Activated CD4-positive, alpha-beta T cell treated with anti-CD3 and anti-CD28 coated beads for 4 hours (primary cell): ENCODE measurements at regions not wholly inside any gene's neighbourhood (a gene's known extent, or its start where the extent isn't known, plus 50 kb on each side); places are given as distances from the start of the nearest gene placed in this dataset.

ENCODE experiments used
- DNase-seq, 2 donors: peaks; one replicate each; pipeline ENCODE4 v3.0.0-alpha.2; 2020

- no peak for DNase-seq
These were observed 96.3 kb downstream of the FOXF2 start for GRCh38 chr6:1485678-1486077.

GRCh38 chr6:1486387-1486786 is 97.0 kb downstream of the FOXF2 start:
- no peak for DNase-seq

DNA sequence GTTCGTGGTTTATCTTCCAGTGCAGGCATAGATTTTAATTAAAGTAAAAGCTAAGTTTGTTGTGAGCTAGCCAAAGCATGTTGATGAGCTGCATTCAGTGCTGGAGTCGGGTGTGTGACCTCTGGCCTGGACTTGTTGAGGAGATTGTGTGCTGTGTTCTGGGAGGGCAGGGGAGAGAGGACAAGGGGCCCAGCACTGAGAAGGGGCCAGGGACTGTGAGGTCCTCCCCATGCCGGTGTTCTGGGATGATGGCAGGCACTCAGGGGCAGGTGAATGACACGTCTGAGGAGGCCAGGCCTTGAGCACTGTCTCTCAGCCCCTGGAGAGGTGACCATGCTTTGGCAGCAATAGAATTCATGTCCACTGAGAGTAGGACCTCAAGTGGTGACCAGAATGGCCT is 97.9 kb downstream of the FOXF2 start:
- no peak for DNase-seq

GRCh38 chr6:1491025-1491424 is 101.6 kb downstream of the FOXF2 start:
- DNase-seq: no peak

GRCh38 chr6:1491591-1492319 is 102.4 kb downstream of the FOXF2 start:
- DNase-seq: no peak

DNA sequence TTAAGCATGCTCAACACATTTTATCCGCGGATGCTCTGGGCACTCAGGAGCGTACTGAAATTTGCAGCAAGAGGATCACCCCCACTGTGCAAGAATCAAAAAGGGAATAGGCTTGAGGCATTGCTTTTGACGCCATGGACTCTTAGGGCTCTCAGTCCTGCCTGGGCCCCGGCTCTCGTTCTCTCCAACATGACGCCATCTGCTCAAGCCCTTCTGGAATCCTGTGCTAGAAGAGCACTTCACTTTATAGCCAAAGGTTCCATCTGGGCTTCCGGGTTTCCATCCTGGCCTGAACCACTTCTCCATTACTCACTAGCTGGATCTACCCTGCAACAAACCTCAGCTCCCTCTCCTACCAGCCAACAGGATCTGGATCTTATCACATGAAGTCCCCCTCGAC is 105.3 kb downstream of the FOXF2 start:
- DNase-seq: no peak

DNA sequence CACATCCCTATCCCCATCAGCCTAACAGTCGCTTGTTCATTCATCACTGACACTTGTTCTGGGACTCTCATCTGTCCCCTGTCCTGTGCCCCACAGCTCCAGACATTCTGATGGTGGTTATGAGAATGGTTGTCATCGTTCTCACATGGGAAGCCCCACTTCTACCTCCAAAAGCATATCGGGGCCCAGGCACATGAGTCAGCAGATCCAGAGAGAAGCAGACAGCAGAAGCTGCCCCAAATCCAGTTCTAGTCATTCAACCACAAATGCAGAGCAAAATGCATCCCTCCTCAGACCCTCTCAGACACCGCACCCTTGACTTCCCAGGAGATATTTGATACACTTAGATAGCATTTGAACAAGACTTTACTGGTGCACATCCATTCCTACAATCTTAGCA is 106.0 kb downstream of the FOXF2 start:
- DNase-seq: no peak

- no peak for DNase-seq
These were observed 106.7 kb downstream of the FOXF2 start for GRCh38 chr6:1496092-1496491.

- no peak for DNase-seq
These were observed 107.7 kb downstream of the FOXF2 start for GRCh38 chr6:1496836-1497760.

GRCh38 chr6:1497761-1498105 is 108.4 kb downstream of the FOXF2 start:
- DNase-seq: no peak

DNA sequence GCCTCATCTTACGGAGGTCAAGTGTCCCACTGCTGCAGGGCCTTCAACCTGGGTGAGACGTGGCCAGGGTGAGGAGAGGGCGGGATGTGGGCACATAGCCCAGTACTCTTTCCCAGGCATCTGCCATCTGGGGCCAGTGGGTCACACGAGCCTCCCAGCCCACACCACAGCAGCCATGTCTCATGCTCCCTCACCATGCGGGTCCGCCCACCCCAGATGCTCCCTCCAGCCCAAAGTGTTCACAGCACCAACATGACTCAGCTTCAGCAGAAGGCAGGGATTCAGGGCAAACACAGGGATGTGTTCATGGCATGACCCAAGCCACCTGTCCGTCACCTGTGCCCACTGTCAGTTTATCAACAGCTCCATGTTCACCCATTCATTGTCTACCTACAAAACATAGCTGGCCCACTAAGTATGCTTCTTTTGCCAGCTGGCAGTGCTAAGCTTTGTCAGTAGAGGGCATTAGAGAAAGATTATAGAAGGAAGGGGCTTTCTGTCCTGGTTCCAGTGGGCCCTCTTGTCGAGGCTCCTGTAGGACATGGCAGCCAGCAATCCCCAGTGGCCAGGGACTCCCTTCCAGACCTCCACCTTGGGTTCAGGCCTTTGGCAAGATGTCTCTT is 109.2 kb downstream of the FOXF2 start:
- DNase-seq: no peak

DNA sequence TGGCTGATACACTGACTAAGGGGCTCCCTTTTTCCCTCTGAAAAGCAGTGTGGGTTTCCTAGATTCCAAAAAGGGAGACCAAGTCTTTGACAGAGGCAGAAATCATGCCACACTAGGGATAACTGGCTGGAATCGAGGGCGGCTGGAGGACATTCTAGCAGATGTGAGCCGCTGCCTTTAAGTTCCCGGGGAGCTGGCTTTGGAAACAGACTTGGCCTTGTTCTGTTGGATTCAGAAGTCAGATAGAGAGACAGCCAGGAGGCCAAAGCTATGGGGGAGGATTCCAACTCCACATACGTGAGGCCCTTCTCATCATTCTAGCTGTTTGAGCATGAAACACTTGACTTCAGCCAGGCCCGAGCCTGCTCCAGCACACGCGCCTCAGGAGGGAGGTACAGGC is 109.9 kb upstream of the FOXC1 start:
- no peak for DNase-seq

DNA sequence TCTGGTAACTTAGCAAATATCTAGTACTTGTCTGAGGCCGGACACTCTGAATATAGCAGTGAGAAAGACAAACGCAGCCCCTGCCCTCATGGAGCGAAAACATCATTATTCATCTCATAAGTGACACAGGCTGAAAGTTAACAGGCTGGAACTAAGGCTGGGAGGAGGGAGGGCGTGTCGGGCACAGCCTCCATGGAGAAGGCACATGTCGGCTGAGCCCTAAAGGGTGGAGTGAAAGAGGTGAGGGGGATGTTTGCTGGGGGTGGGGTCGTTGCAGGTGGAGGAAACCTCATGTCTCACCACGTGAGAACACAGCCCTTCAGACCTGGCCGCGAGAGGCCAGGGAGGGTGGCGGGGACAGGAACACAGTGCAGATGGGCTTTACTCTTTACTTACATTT is 108.8 kb upstream of the FOXC1 start:
- no peak for DNase-seq

DNA sequence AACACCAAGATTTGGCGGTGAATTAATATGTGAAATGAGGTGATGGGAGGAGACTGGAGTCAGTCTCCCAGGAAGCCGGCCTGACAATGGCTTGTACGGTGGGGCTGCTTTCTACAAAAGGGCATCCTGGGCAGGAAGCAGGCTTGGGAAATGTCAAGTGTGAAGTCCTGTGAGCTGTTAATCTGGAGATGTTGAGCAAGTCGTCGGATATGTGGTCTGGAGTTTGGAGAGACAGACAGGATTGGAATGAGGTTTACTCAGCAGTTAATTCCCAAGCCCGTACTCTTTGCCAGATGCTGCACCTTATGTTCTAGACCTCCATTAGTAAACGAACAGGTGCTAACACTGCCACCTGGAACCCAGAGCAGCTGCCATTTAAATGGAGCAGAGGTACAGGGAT is 107.7 kb upstream of the FOXC1 start:
- no peak for DNase-seq

DNA sequence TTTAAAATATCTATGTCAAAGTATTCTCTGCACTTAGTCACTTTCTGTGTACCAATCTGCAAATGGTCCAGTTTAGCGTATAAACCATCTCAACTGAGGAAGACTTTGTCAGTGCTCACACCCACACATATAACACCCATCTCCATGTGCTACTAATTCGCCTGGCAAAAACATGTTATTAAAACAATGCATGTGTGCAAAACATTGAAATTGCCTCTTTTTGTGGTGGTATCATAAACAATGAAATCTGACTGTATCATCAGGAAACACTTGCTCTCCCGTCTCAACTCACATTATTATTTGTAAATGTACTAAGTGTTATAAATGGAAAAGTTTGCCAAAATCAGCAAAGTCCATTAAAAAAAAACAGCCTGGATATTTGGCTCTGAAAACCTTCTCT is 105.9 kb upstream of the FOXC1 start:
- DNase-seq: no peak

GRCh38 chr6:1504465-1504864 is 105.2 kb upstream of the FOXC1 start:
- DNase-seq: no peak

DNA sequence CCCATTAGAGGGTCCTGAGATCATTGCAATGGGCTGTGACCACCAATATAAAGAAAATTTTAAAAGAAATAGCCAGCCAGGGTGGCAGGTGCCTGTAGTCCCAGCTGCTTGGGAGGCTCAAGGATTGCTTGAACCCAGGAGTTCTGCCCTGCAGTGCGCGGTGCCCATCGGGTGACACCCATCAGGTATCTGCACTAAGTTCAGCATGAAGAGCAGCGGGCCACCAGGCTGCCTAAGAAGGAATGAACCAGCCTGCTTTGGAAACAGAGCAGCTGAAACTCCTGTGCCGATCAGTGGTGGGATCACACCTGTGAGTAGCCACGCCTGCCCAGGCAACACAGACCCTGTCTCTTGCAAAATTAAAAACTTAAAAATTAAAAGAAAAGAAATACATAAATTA is 102.5 kb upstream of the FOXC1 start:
- DNase-seq: no peak

DNA sequence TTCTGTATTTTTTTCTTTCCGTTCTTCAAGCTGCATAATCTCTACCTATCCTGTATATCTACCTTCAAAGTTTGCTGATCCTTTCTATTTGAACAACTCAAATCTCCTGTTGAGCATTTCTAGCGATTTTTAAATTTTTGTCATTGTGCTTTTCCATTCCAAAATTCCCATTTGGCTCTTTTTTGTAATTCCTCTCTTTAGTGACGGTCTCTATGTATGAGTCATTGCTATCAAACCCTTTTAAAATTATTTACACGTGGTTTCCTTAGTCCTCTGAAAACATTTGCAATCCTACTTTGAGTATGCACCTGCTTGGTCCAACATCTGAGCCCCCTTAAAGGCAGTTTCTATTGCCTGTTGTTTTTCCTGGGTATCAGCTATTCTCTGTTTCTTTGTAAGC is 100.5 kb upstream of the FOXC1 start:
- no peak for DNase-seq

- DNase-seq: no peak
These were observed 99.5 kb upstream of the FOXC1 start for GRCh38 chr6:1510239-1510638.

GRCh38 chr6:1513215-1513780 is 96.4 kb upstream of the FOXC1 start:
- DNase-seq: no peak

GRCh38 chr6:1514078-1514477 is 95.6 kb upstream of the FOXC1 start:
- DNase-seq: no peak

DNA sequence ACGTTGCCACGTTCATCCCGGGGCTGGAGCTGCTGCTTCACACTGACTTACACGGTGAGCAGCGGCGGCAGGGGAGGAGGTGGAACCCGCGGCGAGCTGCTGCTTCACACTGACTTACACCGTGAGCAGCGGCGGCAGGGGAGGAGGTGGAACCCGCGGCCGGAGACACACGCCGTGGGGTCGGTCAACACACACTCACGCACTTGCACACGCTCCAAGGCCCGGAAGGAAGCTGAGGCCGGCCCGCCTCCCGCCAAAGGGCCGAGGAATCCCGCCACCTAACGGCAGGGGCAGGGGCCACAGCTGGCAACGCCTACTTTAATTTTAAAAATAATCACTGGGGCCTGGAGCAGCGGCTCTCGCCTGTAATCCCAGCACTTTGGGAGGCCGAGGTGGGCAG is 94.4 kb upstream of the FOXC1 start:
- DNase-seq: no peak

DNA sequence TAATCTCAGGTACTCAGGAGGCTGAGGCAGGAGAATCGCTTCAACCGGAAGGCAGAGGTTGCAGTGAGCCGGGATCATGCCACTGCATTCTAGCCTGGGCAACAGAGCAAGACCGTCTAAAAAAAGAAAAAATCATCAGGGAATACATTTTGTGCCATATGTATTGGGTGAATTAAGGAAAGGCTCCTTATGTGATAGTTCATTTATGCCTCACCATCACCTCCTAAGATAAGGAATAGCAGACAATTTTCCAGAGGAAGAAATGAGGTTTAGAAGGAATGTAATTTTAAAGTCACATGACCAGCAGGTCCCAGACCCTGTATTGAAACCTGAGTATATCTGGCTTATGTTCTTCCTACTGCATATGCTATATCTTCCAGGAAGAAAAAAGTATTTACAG is 93.9 kb upstream of the FOXC1 start:
- no peak for DNase-seq
